Hematopoietic multipotent progenitor cell treated with erythropoietin and hydrocortisone succinate and interleukin-3 and kit ligand, for 17 days (in vitro differentiated cells): ENCODE measurements at regions not wholly inside any gene's neighbourhood (a gene's known extent, or its start where the extent isn't known, plus 50 kb on each side); places are given as distances from the start of the nearest gene placed in this dataset.
"Not testable (repeated sequence)": the region's sequence is repeated elsewhere in the genome, so short reads cannot be mapped to it uniquely, and the experiment has no call there.

Experiments
- DNase-seq: peaks from one replicate; pipeline ENCODE4 v3.0.0-alpha.2; 2015; ENCODE audit warnings: low spot score

- DNase-seq = no peak
Measured at GRCh38 chr11:23252426-23252825, 392.2 kb upstream of the CCDC179 start.

GRCh38 chr11:23257088-23257487 lies 396.8 kb upstream of the CCDC179 start:
- no peak for DNase-seq

GRCh38 chr11:23257556-23257955 lies 397.3 kb upstream of the CCDC179 start:
- no peak for DNase-seq

- no peak for DNase-seq
Measured at GRCh38 chr11:23263466-23263865, 403.2 kb upstream of the CCDC179 start.

- no peak for DNase-seq
Measured at GRCh38 chr11:23272095-23272494, 411.8 kb upstream of the CCDC179 start.

GRCh38 chr11:23278121-23278520 lies 417.8 kb upstream of the CCDC179 start:
- no peak for DNase-seq

GRCh38 chr11:23280088-23280487 lies 419.8 kb upstream of the CCDC179 start:
- DNase-seq = no peak

- no peak for DNase-seq
Measured at GRCh38 chr11:23283666-23284065, 423.4 kb upstream of the CCDC179 start.

- DNase-seq = no peak
Measured at GRCh38 chr11:23284631-23285030, 424.4 kb upstream of the CCDC179 start.

- DNase-seq = no peak
Measured at GRCh38 chr11:23288003-23288783, 427.9 kb upstream of the CCDC179 start.

GRCh38 chr11:23295241-23295640 lies 435.0 kb upstream of the CCDC179 start:
- no peak for DNase-seq

GRCh38 chr11:23308041-23308440 lies 447.8 kb upstream of the CCDC179 start:
- DNase-seq = no peak

- no peak for DNase-seq
Measured at GRCh38 chr11:23310276-23310675, 450.0 kb upstream of the CCDC179 start.

- DNase-seq = no peak
Measured at GRCh38 chr11:23311986-23312940, 452.0 kb upstream of the CCDC179 start.

- no peak for DNase-seq
Measured at GRCh38 chr11:23313001-23313400, 452.7 kb upstream of the CCDC179 start.

- DNase-seq = no peak
Measured at GRCh38 chr11:23314162-23314561, 453.9 kb upstream of the CCDC179 start.

GRCh38 chr11:23315286-23315685 lies 455.0 kb upstream of the CCDC179 start:
- DNase-seq = no peak

GRCh38 chr11:23317816-23318215 lies 457.5 kb upstream of the CCDC179 start:
- no peak for DNase-seq

GRCh38 chr11:23318670-23319069 lies 458.4 kb upstream of the CCDC179 start:
- no peak for DNase-seq

- no peak for DNase-seq
Measured at GRCh38 chr11:23320131-23320530, 459.9 kb upstream of the CCDC179 start.

GRCh38 chr11:23335586-23335985 lies 475.3 kb upstream of the CCDC179 start:
- DNase-seq = not testable (repeated sequence)

GRCh38 chr11:23336961-23337360 lies 476.7 kb upstream of the CCDC179 start:
- no peak for DNase-seq

- DNase-seq = no peak
Measured at GRCh38 chr11:23353611-23354010, 493.3 kb upstream of the CCDC179 start.
